SK-N-SH treated with all-trans-retinoic acid at 6 μM for 48 hours (cell line): ENCODE measurements at regions not wholly inside any gene's neighbourhood (a gene's known extent, or its start where the extent isn't known, plus 50 kb on each side); places are given as distances from the start of the nearest gene placed in this dataset.

Source experiments
- ISL1 ChIP-seq: fragments of 250-450 bp; sonication (Bioruptor Pico); IDR thresholded peaks from 2 replicates; pipeline ENCODE4 v2.1.2; 2022; ENCODE audit warnings: mild to moderate bottlenecking, moderate library complexity
- SNAI2 ChIP-seq: fragments of 250-450 bp; sonication (Bioruptor Pico); IDR thresholded peaks from 2 replicates; pipeline ENCODE4 v1.5.0; 2020; ENCODE audit warnings: mild to moderate bottlenecking, moderate library complexity
- TOX ChIP-seq: fragments of 250-450 bp; sonication (Bioruptor Pico); IDR thresholded peaks from 2 replicates; pipeline ENCODE4 v1.8.0; 2021; ENCODE audit warnings: mild to moderate bottlenecking, moderate library complexity, borderline replicate concordance
- ZNF565 ChIP-seq: fragments of 450-650 bp; formaldehyde crosslinking; conservative IDR thresholded peaks from 2 replicates; pipeline ENCODE4 v1.5.0; 2020; ENCODE audit warnings: low read depth, mild to moderate bottlenecking, moderate library complexity
- TF ChIP-seq, protein P1 (sequence below): fragments of 250-450 bp; sonication (Bioruptor Pico); IDR thresholded peaks from 2 replicates; pipeline ENCODE4 v1.5.1; 2020; ENCODE audit warnings: low read depth, mild to moderate bottlenecking, moderate library complexity

DNA sequence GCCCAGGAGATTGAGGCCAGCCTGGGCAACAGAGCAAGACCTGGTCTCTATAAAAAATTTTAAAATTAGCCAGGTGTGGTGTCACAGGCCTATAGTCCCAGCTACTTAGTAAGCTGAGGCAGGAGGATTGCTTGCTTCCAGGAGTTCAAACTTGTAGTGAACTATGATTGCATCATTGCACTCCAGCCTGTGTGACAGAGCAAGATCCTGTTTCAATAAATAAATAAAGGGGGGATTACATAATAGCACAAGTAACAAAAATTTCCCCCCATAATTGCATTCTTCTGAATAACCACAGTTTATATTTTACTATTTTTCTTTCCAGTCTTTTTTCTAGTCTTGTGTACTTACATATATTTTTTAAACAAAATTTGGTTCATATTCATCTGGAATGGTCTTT is 135.6 kb downstream of the CHIC2 start:
- TF ChIP-seq ISL1 (CRISPR knock-in tag) (no peak), SNAI2 (CRISPR knock-in tag) (no peak), TOX (CRISPR knock-in tag) (no peak), ZNF565 (CRISPR knock-in tag) (no peak)
- TF ChIP-seq, protein P1, sequence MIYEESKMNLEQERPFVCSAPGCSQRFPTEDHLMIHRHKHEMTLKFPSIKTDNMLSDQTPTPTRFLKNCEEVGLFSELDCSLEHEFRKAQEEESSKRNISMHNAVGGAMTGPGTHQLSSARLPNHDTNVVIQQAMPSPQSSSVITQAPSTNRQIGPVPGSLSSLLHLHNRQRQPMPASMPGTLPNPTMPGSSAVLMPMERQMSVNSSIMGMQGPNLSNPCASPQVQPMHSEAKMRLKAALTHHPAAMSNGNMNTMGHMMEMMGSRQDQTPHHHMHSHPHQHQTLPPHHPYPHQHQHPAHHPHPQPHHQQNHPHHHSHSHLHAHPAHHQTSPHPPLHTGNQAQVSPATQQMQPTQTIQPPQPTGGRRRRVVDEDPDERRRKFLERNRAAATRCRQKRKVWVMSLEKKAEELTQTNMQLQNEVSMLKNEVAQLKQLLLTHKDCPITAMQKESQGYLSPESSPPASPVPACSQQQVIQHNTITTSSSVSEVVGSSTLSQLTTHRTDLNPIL (CRISPR knock-in tag): no peak
